ENCODE measurements at regions not wholly inside any gene's neighbourhood (a gene's known extent, or its start where the extent isn't known, plus 50 kb on each side); places are given as distances from the start of the nearest gene placed in this dataset.

DNA sequence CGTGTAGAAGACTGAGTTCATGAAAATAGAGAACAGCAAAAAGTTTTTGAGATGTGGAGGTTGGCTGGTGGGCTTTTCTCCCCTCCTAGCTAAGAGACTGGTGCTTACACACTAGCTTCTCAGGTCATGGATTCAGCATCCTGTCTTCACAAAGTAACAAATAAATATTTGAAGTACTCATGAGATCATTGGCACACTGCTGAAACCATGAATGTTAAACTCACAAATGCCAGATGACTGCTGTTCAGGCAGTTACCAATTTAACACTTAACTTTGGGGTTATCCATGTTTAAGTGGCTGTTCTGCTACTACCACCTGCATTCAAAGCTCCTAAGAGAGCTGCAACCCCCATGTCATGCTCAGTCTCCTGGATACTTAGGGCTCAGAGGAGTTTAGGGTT is 119.0 kb upstream of the BET1 start:
- no peak for TF ChIP-seq CTCF (IDR thresholded peaks at IDR 0.05)
- TF ChIP-seq POLR2A (IDR thresholded peaks at IDR 0.05): no peak

Data from testis (tissue), 2 donors.